ENCODE measurements at regions not wholly inside any gene's neighbourhood (a gene's known extent, or its start where the extent isn't known, plus 50 kb on each side); places are given as distances from the start of the nearest gene placed in this dataset.

DNA sequence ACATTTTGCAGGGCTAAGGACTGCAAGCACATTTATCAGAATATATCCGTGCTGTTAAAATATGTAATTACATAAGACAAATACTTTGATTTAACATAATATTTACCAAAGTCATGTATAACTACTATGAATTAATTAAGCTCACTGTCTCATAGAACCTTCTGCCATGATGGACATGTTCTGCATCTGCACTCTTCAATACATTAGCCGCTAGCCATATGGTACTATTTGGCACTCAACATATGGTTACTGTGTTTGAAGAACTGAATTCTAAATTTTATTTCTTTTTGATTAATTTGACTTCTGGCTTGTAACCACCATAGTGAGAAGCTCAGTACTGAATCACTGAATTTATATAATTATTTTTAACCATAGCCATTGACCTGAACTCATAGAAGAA, 427.0 kb upstream of the TRAM1L1 start:
- no peak overlapping the region for H3K27ac Mint-ChIP-seq
- no peak overlapping the region for H3K4me3 Mint-ChIP-seq
- no peaks in the 10 kb centered on the region for H3K4me1 Mint-ChIP-seq
- H3K27me3 Mint-ChIP-seq = no peaks in the 10 kb centered on the region
- peaks cover 4 to 5% (median 4%) of the 10 kb centered on the region in 3 donors for H3K9me3 Mint-ChIP-seq
- no peaks in the 10 kb centered on the region for H3K36me3 Mint-ChIP-seq

GRCh38 chr4:117514391-117515175, 429.2 kb upstream of the TRAM1L1 start:
- H3K27me3 Mint-ChIP-seq = no peaks in the 10 kb centered on the region
- H3K27ac Mint-ChIP-seq = no peak overlapping the region
- H3K4me1 Mint-ChIP-seq = no peaks in the 10 kb centered on the region
- H3K4me3 Mint-ChIP-seq = peak overlapping the region in 1 of 4 donors; percentile 47
- H3K36me3 Mint-ChIP-seq = no peaks in the 10 kb centered on the region
- H3K9me3 Mint-ChIP-seq = peaks cover 0 to 19% (median 3%) of the 10 kb centered on the region in 3 donors

- no peaks in the 10 kb centered on the region for H3K27me3 Mint-ChIP-seq
Measured at GRCh38 chr4:117515921-117516320, 430.5 kb upstream of the TRAM1L1 start.

GRCh38 chr4:117527601-117528000, 442.2 kb upstream of the TRAM1L1 start:
- no peaks in the 10 kb centered on the region for H3K4me1 Mint-ChIP-seq
- H3K4me3 Mint-ChIP-seq = no peak overlapping the region
- no peak overlapping the region for H3K27ac Mint-ChIP-seq
- no peaks in the 10 kb centered on the region for H3K36me3 Mint-ChIP-seq
- H3K27me3 Mint-ChIP-seq = no peaks in the 10 kb centered on the region
- peaks cover 2 to 6% (median 2%) of the 10 kb centered on the region in 3 donors for H3K9me3 Mint-ChIP-seq

More at GRCh38 chr4:117515921-117516320, 430.5 kb upstream of the TRAM1L1 start:
- Mint-ChIP-seq H3K4me3 (no peak overlapping the region), H3K36me3 (no peaks in the 10 kb centered on the region), H3K9me3 (peaks cover 0 to 19% (median 3%) of the 10 kb centered on the region in 3 donors), H3K27ac (no peak overlapping the region), H3K4me1 (no peaks in the 10 kb centered on the region)

- H3K9me3 Mint-ChIP-seq = peaks cover 2 to 9% (median 2%) of the 10 kb centered on the region in 3 donors
- no peak overlapping the region for H3K4me3 Mint-ChIP-seq
- no peaks in the 10 kb centered on the region for H3K4me1 Mint-ChIP-seq
- H3K27ac Mint-ChIP-seq = no peak overlapping the region
- H3K27me3 Mint-ChIP-seq = no peaks in the 10 kb centered on the region
- no peaks in the 10 kb centered on the region for H3K36me3 Mint-ChIP-seq
Measured at GRCh38 chr4:117529401-117529800, 444.0 kb upstream of the TRAM1L1 start.

DNA sequence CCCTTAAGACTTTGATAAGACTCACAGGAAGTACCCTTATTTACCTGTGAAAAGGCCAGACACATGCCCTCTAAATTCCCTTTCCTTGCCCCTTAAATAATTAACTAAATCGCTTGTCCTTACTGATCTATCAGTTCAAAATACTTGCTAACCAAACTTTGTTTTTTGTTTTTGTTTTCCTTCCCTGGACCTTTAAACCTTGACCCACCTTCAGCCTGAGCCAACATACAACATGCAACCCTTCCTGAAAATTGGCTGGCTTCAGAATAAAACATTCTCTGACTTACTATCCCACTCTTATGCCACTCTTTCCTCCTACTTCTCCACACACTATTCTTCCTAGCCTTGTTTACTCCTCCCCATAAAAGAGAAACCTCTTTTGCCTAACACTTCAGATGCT, 448.1 kb upstream of the TRAM1L1 start:
- H3K27me3 Mint-ChIP-seq = no peaks in the 10 kb centered on the region
- no peak overlapping the region for H3K4me3 Mint-ChIP-seq
- H3K27ac Mint-ChIP-seq = no peak overlapping the region
- no peaks in the 10 kb centered on the region for H3K36me3 Mint-ChIP-seq
- peaks cover 5 to 8% (median 5%) of the 10 kb centered on the region in 3 donors for H3K9me3 Mint-ChIP-seq
- H3K4me1 Mint-ChIP-seq = no peaks in the 10 kb centered on the region

- no peaks in the 10 kb centered on the region for H3K36me3 Mint-ChIP-seq
- H3K4me1 Mint-ChIP-seq = no peaks in the 10 kb centered on the region
- H3K27me3 Mint-ChIP-seq = no peaks in the 10 kb centered on the region
- peaks cover 0 to 5% (median 0%) of the 10 kb centered on the region in 3 donors for H3K9me3 Mint-ChIP-seq
- no peak overlapping the region for H3K4me3 Mint-ChIP-seq
- no peak overlapping the region for H3K27ac Mint-ChIP-seq
Measured at GRCh38 chr4:117545039-117545438, 459.7 kb upstream of the TRAM1L1 start.

GRCh38 chr4:117549524-117549923, 464.1 kb upstream of the TRAM1L1 start:
- no peak overlapping the region for H3K27ac Mint-ChIP-seq
- no peaks in the 10 kb centered on the region for H3K4me1 Mint-ChIP-seq

DNA sequence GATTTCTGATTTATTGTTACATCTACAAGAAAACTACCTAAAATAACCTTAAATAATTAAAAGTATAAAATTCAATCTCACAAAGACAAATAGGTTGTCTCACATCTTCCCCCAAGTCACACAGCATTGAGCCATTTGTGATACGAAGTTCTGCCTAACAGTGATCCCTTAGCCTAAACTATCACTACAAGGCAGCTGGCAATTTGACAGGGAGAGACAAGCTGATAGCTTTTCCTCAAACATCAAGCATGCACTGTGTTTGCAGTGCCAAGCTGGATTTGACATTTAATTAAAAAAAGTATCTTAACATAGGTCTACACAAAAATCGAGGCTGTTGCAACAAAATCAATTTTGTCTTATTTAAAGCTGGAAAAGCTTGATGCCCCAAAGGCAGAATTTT, 464.7 kb upstream of the TRAM1L1 start:
- H3K36me3 Mint-ChIP-seq = no peaks in the 10 kb centered on the region
- no peak overlapping the region for H3K27ac Mint-ChIP-seq
- H3K4me3 Mint-ChIP-seq = no peak overlapping the region
- peaks cover 0 to 9% (median 2%) of the 10 kb centered on the region in 3 donors for H3K9me3 Mint-ChIP-seq
- H3K4me1 Mint-ChIP-seq = no peaks in the 10 kb centered on the region
- H3K27me3 Mint-ChIP-seq = no peaks in the 10 kb centered on the region

More at GRCh38 chr4:117549524-117549923, 464.1 kb upstream of the TRAM1L1 start:
- Mint-ChIP-seq H3K9me3 (peaks cover 0 to 9% (median 2%) of the 10 kb centered on the region in 3 donors), H3K4me3 (no peak overlapping the region), H3K36me3 (no peaks in the 10 kb centered on the region), H3K27me3 (no peaks in the 10 kb centered on the region)

- Mint-ChIP-seq H3K4me3 (no peak overlapping the region), H3K9me3 (peaks cover 0 to 4% (median 3%) of the 10 kb centered on the region in 3 donors), H3K36me3 (no peaks in the 10 kb centered on the region), H3K4me1 (no peaks in the 10 kb centered on the region), H3K27ac (no peak overlapping the region), H3K27me3 (no peaks in the 10 kb centered on the region)
Measured at GRCh38 chr4:117560329-117560728, 474.0 kb upstream of the NDST3 start.

GRCh38 chr4:117574085-117574484, 460.2 kb upstream of the NDST3 start:
- H3K4me1 Mint-ChIP-seq = no peaks in the 10 kb centered on the region
- H3K27ac Mint-ChIP-seq = no peak overlapping the region
- no peaks in the 10 kb centered on the region for H3K27me3 Mint-ChIP-seq
- H3K9me3 Mint-ChIP-seq = peaks cover 0 to 11% (median 3%) of the 10 kb centered on the region in 3 donors
- peaks cover 2% of the 10 kb centered on the region for H3K36me3 Mint-ChIP-seq
- no peak overlapping the region for H3K4me3 Mint-ChIP-seq

DNA sequence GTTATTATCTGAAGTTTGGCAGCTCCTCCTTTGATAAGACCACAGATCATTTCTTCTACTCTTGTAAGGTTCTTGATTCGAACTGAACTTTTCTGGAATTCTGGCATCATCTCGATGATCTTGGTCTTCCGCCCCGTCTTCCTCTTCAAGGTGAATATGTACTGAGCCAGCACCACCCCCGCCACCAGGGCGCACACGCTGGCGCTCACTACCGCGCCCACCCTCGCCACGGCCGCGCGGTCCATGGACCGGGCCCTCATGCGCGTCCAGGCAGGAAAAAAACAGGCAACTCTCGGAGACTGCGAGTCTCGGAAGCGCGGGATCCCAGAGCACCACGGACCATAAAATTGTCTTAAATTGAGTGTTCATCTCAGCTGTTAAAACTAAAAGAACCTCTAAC, 458.4 kb upstream of the NDST3 start:
- Mint-ChIP-seq H3K36me3 (peaks cover 2% of the 10 kb centered on the region), H3K9me3 (peaks cover 0 to 11% (median 3%) of the 10 kb centered on the region in 3 donors), H3K27ac (no peak overlapping the region), H3K4me1 (no peaks in the 10 kb centered on the region), H3K4me3 (no peak overlapping the region), H3K27me3 (no peaks in the 10 kb centered on the region)

DNA sequence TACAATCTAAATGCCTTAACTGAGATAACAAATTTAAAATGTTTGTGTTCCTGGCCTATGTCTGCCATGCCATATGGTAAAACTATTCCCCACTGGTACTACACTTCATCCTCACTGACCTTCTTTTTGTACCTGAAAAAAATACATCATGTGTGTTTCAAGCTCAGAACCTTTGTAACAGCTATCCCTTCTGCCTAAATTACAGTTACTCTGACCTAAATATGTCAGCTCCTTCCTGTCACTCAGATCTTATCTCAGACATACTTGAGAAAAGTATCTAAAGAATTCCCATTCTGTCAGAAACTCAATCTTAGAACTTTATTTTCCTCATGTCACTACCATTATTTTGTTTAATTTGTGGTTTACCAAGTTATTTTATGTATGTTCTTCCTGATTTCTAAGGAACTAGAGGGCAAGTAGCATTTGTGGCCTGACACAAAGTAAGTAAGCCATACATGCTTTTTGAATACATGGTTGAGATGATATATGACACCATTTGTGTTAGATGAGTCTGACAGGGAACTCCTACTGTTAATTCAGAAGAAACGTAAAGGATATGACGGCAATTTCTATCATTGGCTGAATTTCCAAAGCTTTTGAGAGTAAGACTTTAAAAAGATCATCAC, 456.5 kb upstream of the NDST3 start:
- Mint-ChIP-seq H3K4me1 (no peaks in the 10 kb centered on the region), H3K27me3 (no peaks in the 10 kb centered on the region), H3K36me3 (peaks cover 2% of the 10 kb centered on the region), H3K4me3 (no peak overlapping the region), H3K27ac (no peak overlapping the region), H3K9me3 (peaks cover 3 to 9% (median 4%) of the 10 kb centered on the region in 3 donors)

- H3K4me1 Mint-ChIP-seq = no peaks in the 10 kb centered on the region
- no peak overlapping the region for H3K4me3 Mint-ChIP-seq
- peaks cover 0 to 5% (median 2%) of the 10 kb centered on the region in 3 donors for H3K9me3 Mint-ChIP-seq
- no peaks in the 10 kb centered on the region for H3K36me3 Mint-ChIP-seq
- no peak overlapping the region for H3K27ac Mint-ChIP-seq
- H3K27me3 Mint-ChIP-seq = no peaks in the 10 kb centered on the region
Measured at GRCh38 chr4:117588771-117589170, 445.5 kb upstream of the NDST3 start.

- Mint-ChIP-seq H3K27ac (no peak overlapping the region), H3K4me3 (no peak overlapping the region), H3K36me3 (no peaks in the 10 kb centered on the region), H3K9me3 (peaks cover 0 to 2% (median 1%) of the 10 kb centered on the region in 3 donors), H3K4me1 (no peaks in the 10 kb centered on the region), H3K27me3 (no peaks in the 10 kb centered on the region)
Measured at GRCh38 chr4:117596917-117597480, 437.3 kb upstream of the NDST3 start.

All from IgD-negative memory B cell (primary cell).